H7 (cell line): ENCODE measurements at regions not wholly inside any gene's neighbourhood (a gene's known extent, or its start where the extent isn't known, plus 50 kb on each side); places are given as distances from the start of the nearest gene placed in this dataset.

ENCODE experiments used
- DNase-seq: peaks from one replicate; pipeline ENCODE4 v3.0.0; 2012
- H3K27me3 ChIP-seq: 2 replicates; pipeline ENCODE4 v1.6.0; 2011; ENCODE audit warnings: mild to moderate bottlenecking, low read length; ENCODE audit not compliant: control insufficient read depth, insufficient read depth
- H3K36me3 ChIP-seq: replicated peaks from 2 replicates; pipeline ENCODE4 v1.5.1; 2011; ENCODE audit warnings: low read length; ENCODE audit not compliant: control insufficient read depth, insufficient read depth
- H3K4me3 ChIP-seq: 2 replicates; pipeline ENCODE4 v1.5.1; 2011; ENCODE audit warnings: low read depth, mild to moderate bottlenecking, control low read depth, low read length, moderate library complexity; ENCODE audit not compliant: insufficient read depth

DNA sequence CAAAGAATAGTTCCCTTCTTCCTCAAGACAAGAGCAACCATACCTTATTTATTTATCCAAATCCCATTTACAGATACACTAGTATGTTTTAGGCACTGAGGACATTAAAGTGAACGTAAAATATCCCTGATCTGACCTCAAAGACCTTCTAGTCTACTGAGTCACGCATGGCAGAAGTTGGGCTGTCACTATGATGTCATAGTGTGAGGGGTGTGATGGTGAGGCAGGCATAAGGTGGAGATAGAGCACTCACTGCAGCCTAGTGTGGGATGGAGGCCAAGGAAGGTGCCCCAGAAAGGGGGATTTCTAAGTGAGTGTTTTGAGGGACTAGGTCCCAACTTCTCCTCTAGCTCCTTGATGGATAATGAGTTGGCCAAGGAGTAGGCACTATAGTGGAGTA, 249.5 kb upstream of the SKOR2 start:
- Histone ChIP-seq H3K4me3 (no peak overlapping the region), H3K36me3 (no peaks in the 10 kb centered on the region), H3K27me3 (no peaks in the 10 kb centered on the region)
- DNase-seq = no peak

DNA sequence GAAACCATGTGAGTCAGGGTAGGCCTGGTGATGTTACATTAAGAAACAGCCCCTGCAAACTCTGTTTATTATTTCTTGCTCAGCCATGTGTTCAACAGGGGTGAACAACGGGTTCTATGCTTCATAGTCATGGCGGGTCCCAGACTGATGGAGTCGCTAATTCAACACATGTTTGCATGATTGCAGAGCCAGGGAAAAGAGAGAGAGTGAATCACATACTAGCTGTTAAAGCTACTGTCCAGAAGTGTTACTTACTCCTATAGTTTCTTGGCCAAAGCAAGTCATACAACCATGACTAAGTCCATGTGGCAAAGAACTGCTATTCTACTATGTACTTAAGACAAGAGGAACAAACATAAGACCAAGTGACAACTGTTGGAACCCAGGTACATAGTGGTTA, 241.2 kb upstream of the SKOR2 start:
- no peak for DNase-seq
- H3K27me3 ChIP-seq = no peaks in the 10 kb centered on the region
- no peak overlapping the region for H3K4me3 ChIP-seq
- no peaks in the 10 kb centered on the region for H3K36me3 ChIP-seq

DNA sequence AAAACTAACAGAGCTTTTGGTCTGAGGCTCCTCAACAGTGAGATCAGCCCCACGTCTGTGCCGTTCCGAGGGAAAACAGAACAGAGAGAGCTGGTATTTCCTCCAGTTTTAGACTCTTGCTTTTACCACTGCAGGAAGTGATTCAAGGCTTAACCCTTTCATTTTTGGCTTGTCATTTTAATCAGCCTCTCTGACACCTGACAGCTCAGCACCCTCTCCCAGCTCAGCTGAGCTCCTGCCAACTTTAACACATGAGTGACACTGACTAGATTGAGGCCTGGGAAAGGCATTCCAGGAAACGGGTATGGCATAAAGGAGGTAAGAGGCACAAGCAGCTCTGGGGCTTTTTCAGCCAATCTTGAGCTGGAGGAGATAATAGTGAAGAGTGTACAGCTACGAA, 239.4 kb upstream of the SKOR2 start:
- Histone ChIP-seq H3K27me3 (no peaks in the 10 kb centered on the region), H3K4me3 (no peak overlapping the region), H3K36me3 (no peaks in the 10 kb centered on the region)
- no peak for DNase-seq

DNA sequence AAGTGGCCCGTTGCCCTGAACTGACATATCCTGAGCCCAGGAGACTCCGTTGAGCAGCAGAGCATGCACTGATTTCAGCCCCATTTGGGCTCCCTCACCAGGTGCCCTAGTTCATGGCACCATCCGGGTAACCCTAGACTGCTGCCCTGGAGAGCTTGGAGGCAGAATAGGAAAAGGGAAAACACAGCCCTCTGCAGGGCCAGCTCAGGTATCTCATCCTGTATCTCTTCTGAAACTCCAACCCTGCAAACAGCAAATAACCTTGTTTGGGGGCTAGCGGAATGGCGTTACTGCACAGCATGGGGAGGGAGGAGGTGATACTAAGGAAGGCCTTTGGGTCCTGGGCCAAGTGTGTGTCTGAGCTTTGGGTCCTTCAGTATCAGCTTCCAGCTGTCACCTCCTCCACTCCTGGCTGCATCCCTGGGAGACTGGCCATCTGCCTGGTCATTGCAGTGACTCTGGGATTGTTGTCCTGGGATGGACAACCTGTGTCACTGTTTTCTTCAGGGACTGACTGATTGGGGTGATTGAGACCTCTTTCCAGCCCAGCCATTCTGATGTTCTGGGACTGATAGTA, 233.8 kb upstream of the SKOR2 start:
- DNase-seq = peak; percentile 61
- no peaks in the 10 kb centered on the region for H3K36me3 ChIP-seq
- H3K4me3 ChIP-seq = no peak overlapping the region
- no peaks in the 10 kb centered on the region; the same call in 1 of the 2 replicates for H3K27me3 ChIP-seq

DNA sequence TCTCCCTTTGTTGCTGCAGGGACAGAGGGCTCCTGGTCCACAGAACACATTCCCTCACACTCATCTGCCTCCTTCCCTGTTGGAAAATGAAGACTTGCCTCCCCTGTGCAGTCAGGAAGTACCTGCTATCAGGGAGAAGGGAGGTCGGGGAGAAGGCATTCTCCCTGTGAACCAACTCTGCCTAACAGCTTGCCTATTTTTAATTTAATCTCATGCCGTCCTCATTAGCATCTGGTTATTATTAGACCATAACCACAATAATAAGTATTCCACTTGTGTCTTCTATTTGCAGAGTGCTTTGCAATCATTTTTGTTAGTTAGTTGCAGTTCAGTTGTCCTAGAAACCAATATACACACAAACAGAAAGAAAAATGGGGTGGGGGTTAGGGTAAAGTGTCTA, 232.6 kb upstream of the SKOR2 start:
- Histone ChIP-seq H3K4me3 (no peak overlapping the region), H3K27me3 (no peaks in the 10 kb centered on the region; the same call in 1 of the 2 replicates), H3K36me3 (no peaks in the 10 kb centered on the region)
- DNase-seq = no peak

DNA sequence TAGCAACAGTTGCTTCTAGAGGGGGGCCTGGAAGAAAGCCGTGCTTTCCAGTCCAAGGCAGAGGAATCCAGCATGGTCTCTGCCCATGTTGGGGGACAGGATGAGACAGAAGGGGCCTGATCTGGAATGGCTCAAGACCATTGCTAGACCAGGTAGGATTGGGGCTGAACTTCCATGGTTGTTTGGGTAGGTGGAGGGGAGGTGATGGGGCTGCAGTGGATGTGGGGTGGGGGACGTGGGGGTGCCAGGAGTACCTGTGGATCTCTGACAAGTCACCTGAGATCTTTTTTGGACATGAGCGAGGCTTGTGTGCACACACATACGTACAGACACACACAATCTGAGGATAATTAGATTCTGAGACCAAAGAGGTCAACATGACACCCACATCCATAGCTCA, 228.7 kb upstream of the SKOR2 start:
- DNase-seq = no peak
- H3K4me3 ChIP-seq = no peak overlapping the region
- H3K36me3 ChIP-seq = no peaks in the 10 kb centered on the region
- H3K27me3 ChIP-seq = no peaks in the 10 kb centered on the region; the same call in 1 of the 2 replicates

DNA sequence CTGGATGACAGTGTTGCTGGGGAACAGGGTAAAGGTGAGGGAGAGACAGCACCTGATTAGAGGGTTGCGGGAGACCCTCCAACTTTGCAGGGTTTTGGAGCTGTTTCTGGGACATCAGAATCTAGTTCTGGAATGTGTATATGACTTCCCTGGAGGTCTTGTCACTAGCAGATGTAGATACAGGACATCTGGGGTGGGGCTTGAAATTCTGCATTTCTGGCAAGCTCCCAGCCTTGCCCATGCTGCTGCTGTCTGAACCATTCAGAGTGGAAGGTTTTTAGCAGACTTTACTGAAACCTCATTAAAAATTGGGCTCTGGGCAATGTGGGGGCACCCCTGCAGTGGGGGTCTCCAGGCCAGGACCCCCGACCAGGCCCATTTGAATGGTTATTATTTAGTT, 220.3 kb upstream of the SKOR2 start:
- Histone ChIP-seq H3K36me3 (no peaks in the 10 kb centered on the region), H3K4me3 (no peak overlapping the region), H3K27me3 (no peaks in the 10 kb centered on the region)
- no peak for DNase-seq

DNA sequence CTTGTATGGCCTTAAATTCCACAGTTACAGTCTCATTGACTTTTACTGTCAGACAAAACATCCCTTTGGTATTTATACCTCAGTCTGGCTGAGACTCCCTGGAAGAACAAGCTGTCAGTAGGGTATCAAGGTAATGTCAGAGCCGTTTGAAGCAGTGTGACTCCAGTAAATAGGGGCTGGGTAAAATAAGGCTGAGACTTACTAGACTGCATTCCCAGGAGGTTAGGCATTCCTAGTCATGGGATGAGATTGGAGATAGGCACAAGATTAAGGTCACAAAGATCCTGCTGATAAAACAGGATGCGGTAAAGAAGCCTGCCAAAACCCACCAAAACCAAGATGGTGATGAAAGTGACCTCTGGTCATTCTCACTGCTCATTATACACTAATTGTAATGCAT, 219.5 kb upstream of the SKOR2 start:
- Histone ChIP-seq H3K27me3 (no peaks in the 10 kb centered on the region), H3K36me3 (no peaks in the 10 kb centered on the region), H3K4me3 (no peak overlapping the region)

DNA sequence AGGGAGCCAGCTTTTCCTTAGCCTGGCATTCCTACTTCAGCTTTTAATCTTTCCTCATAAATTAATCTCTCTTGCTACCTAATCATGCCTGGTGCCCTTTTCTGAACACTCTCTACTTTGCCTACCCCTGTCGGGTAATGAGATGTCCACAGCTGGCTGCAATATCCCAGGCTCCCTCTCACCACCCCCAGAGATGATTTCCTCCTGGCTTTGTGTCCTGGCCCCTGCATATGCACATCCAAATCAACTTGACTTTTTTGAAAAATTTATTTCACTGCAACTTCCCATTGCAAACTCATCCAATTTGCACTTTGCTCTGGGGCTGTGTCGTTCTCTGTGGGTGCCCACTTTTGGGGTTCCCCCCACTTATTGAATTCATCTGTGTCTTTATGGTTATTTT, 218.1 kb upstream of the SKOR2 start:
- no peaks in the 10 kb centered on the region for H3K27me3 ChIP-seq
- no peak overlapping the region for H3K4me3 ChIP-seq
- no peaks in the 10 kb centered on the region for H3K36me3 ChIP-seq
- no peak for DNase-seq

More for the DNA sequence above, 219.5 kb upstream of the SKOR2 start:
- no peak for DNase-seq

DNA sequence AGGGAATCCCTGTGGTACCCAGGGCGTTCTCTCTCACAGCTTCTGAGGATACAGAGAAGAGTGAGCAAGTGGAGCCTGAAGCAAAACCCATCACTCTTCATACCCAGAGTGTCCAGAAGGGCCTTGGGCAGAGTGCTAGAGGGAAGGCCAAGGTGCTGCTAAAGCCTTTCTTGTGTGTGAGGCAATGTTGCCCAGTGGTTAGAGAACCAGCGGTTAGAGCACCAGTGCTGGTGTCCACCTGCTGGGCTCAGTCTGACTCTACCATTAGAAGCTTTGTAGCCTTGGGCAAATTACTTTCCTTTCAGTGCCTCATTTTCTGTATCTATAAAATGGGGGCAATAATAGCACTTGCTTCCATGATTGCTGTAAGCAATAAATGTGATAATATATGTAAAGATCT, 210.5 kb upstream of the SKOR2 start:
- Histone ChIP-seq H3K27me3 (no peaks in the 10 kb centered on the region), H3K4me3 (no peak overlapping the region), H3K36me3 (no peaks in the 10 kb centered on the region)
- DNase-seq = no peak

DNA sequence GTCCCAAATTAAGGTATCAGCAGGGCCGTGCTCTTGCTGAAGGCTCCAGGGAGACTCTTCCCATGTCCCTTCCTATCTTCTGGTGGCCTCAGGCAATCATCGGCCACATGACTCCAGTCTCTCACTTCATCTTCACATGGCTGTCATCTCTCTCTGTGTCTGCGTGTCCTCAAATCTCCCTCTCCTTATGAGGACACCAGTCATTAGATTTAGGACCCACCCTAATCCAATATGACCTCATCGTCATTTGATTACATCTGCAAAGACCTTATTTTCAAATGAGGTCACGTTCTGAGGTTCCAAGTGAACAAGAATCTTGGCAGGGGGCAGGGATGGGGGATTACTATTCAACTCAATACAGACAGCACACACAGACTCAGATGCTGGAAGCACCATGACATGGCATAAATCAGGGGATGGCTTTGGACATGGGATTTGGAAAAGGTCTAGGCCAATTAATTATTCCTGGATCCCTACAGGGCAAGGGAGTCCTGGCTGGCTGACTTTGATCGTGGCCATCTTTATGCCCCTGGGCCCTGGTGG, 210.0 kb upstream of the SKOR2 start:
- Histone ChIP-seq H3K36me3 (no peaks in the 10 kb centered on the region), H3K27me3 (no peaks in the 10 kb centered on the region), H3K4me3 (no peak overlapping the region)
- no peak for DNase-seq

DNA sequence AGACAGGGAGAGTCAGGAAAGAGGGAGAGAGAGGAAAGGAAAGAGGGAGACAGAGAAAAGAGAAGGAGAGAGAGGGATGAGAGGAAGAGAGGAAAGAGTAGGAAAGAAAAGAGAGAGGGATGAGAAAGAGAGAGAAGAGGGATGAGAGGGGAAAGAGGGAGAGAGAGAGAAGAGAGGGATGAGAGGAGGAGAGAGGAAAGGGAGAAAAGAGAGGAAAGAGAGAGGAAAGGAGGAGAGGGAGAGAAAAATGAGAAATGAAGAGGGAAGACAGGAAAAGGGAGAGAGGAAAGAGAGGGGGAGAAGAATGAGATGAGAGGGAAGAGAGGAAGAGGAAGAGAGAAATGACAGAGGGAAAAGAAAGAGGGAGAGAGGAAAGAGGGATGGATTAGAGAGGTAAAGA, 207.0 kb upstream of the SKOR2 start:
- no peaks in the 10 kb centered on the region for H3K36me3 ChIP-seq

DNA sequence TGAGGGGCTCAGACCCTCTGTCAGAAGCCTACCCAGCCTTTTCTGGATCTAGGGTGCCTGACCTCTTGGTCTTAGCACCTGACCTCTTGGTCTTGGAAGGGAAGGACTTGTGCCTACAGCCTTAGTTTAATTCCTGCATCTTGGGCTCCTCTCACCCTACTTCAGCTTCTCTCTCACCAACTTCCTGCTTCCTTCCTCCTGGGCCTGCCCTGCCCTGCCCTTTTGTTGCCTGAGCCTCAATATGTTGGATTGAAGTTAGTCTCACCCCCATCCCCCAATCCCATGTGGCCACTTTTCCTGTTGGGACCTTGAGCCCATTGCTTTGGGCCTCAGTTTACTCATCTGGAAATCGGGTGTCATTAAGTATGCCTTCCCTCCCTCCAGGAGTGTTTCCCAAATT, 206.2 kb upstream of the SKOR2 start:
- DNase-seq = no peak
- H3K27me3 ChIP-seq = no peaks in the 10 kb centered on the region
- H3K4me3 ChIP-seq = no peak overlapping the region
- no peaks in the 10 kb centered on the region for H3K36me3 ChIP-seq

More for the DNA sequence above, 207.0 kb upstream of the SKOR2 start:
- Histone ChIP-seq H3K4me3 (no peak overlapping the region), H3K27me3 (no peaks in the 10 kb centered on the region)
- no peak for DNase-seq

DNA sequence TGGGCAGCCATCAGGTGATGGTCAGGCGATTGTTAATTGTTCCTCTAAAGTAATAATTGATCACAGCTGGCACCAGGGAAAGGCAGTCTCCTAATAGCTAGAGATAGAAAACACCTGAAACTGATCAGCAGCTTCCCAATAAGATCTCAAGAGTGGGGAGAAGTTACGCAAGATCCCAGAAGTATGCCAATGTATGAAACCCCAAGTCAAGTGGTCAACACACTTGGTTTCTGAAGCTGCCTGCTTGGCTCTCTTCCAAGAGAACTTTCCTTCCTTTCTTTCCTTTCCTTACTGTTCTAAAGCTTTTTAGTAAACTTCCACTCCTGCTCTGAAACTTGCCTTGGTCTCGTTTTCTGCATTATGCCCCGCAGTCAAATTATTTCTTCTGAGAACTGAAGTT, 201.6 kb upstream of the SKOR2 start:
- Histone ChIP-seq H3K36me3 (no peaks in the 10 kb centered on the region), H3K4me3 (no peak overlapping the region), H3K27me3 (no peaks in the 10 kb centered on the region)
- DNase-seq = no peak

DNA sequence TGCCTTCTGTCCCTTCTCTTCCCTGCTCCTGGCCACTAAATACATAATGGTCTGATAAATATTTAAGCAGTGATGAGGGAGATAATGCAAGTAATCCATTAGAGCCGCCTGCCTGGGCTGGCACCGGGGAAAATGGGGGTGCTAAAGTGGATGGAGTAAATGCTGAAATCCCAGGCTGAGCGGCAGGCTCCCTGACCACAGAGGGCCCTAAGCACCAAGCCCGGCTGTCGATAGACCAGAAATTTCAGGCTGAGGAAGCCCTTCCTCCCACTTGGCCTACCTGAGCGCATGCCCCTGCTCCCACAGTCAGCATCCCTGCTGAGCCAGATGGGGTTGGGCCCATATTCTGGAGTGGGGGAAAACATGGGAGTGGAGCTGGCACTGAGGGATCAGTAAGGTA, 197.5 kb upstream of the SKOR2 start:
- Histone ChIP-seq H3K4me3 (no peak overlapping the region), H3K36me3 (no peaks in the 10 kb centered on the region), H3K27me3 (no peaks in the 10 kb centered on the region)
- no peak for DNase-seq

DNA sequence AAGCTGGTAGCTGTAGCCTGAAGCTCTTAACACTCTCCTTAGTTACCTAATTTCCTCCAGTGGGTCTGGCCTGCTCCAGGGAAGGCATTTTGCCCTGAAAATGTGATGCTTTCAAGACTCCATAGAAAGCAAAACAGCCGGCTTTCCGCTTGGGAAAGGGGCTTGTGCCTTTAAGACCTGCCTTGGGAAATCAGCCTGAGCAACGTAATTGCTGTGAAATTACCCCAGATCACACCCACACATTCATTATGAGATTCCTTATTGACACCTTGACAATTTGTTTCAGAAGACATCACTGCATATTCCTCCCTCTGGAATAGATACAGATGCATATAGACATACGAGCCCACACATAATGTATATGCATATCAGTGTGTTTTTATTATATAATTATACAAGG, 190.5 kb upstream of the SKOR2 start:
- no peak for DNase-seq
- Histone ChIP-seq H3K36me3 (no peaks in the 10 kb centered on the region), H3K4me3 (no peak overlapping the region), H3K27me3 (no peaks in the 10 kb centered on the region)
